Astrocyte (in vitro differentiated cells and primary cell): ENCODE measurements at regions not wholly inside any gene's neighbourhood (a gene's known extent, or its start where the extent isn't known, plus 50 kb on each side); places are given as distances from the start of the nearest gene placed in this dataset.

Source experiments
- DNase-seq: peaks from one replicate; pipeline ENCODE4 v3.0.0-alpha.2; 2010; ENCODE audit warnings: low read depth
- FAIRE-seq: peaks from 2 replicates; lab custom pipeline; 2011; peaks lifted over from hg19 to GRCh38; lab: Jason Lieb, UNC
- H2AFZ ChIP-seq: 2 replicates; pipeline ENCODE4 v1.6.0; 2012; ENCODE audit warnings: low read depth, low read length, inconsistent platforms
- H3K27ac ChIP-seq: 2 replicates; pipeline ENCODE4 v1.5.1; 2011; ENCODE audit warnings: low read depth, low read length, inconsistent platforms
- H3K27me3 ChIP-seq: 2 replicates; pipeline ENCODE4 v1.6.0; 2011; ENCODE audit warnings: low read length, inconsistent platforms; ENCODE audit not compliant: insufficient read depth
- H3K36me3 ChIP-seq: 2 replicates; pipeline ENCODE4 v1.5.1; 2011; ENCODE audit warnings: low read length, inconsistent platforms; ENCODE audit not compliant: insufficient read depth
- H3K4me1 ChIP-seq: 2 replicates; pipeline ENCODE4 v1.5.1; 2011; ENCODE audit warnings: low read length, inconsistent platforms; ENCODE audit not compliant: insufficient read depth
- H3K4me2 ChIP-seq: 2 replicates; pipeline ENCODE4 v1.6.0; 2012; ENCODE audit warnings: low read length, inconsistent platforms
- H3K4me3 ChIP-seq: 2 replicates; pipeline ENCODE4 v1.5.1; 2011; ENCODE audit warnings: low read depth, mild to moderate bottlenecking, low read length, inconsistent platforms; ENCODE audit not compliant: insufficient read depth
- H3K79me2 ChIP-seq: 2 replicates; pipeline ENCODE4 v1.6.0; 2012; ENCODE audit warnings: mild to moderate bottlenecking, low read length, inconsistent platforms; ENCODE audit not compliant: insufficient read depth
- H3K9ac ChIP-seq: 2 replicates; pipeline ENCODE4 v1.6.0; 2012; ENCODE audit warnings: mild to moderate bottlenecking, low read length, inconsistent platforms
- H3K9me3 ChIP-seq: 2 replicates; pipeline ENCODE4 v1.5.1; 2012; ENCODE audit warnings: low read depth, mild to moderate bottlenecking, low read length, inconsistent platforms; ENCODE audit not compliant: insufficient read depth
- H4K20me1 ChIP-seq: 2 replicates; pipeline ENCODE4 v1.6.0; 2012; ENCODE audit warnings: low read length, inconsistent platforms; ENCODE audit not compliant: insufficient read depth
- H3K27ac Mint-ChIP-seq: one replicate; pipeline ENCODE4 v1.8.0; 2021; ENCODE audit warnings: mild to moderate bottlenecking, mixed read lengths; ENCODE audit not compliant: unreplicated experiment
- H3K27me3 Mint-ChIP-seq: one replicate; pipeline ENCODE4 v1.8.0; 2021; ENCODE audit warnings: low read depth, mixed read lengths; ENCODE audit not compliant: unreplicated experiment
- H3K36me3 Mint-ChIP-seq: one replicate; pipeline ENCODE4 v1.8.0; 2021; ENCODE audit warnings: low read depth, mixed read lengths; ENCODE audit not compliant: unreplicated experiment
- H3K4me1 Mint-ChIP-seq: one replicate; pipeline ENCODE4 v1.8.0; 2021; ENCODE audit warnings: low read depth, mixed read lengths; ENCODE audit not compliant: unreplicated experiment
- H3K4me3 Mint-ChIP-seq: one replicate; pipeline ENCODE4 v1.8.0; 2021; ENCODE audit warnings: mild to moderate bottlenecking, moderate library complexity, mixed read lengths; ENCODE audit not compliant: unreplicated experiment
- H3K9me3 Mint-ChIP-seq: one replicate; pipeline ENCODE4 v1.8.0; 2021; ENCODE audit warnings: mild to moderate bottlenecking, mixed read lengths; ENCODE audit not compliant: unreplicated experiment
- EZH2 ChIP-seq: IDR thresholded peaks from 2 replicates; pipeline ENCODE4 v1.6.1; 2012; ENCODE audit warnings: mild to moderate bottlenecking, low read length, inconsistent platforms; ENCODE audit not compliant: insufficient read depth
- TF ChIP-seq, protein P1 (sequence below): IDR thresholded peaks from 2 replicates; pipeline ENCODE4 v1.5.1; 2011; ENCODE audit warnings: low read depth, mild to moderate bottlenecking, inconsistent platforms, low read length, moderate library complexity; ENCODE audit not compliant: insufficient read depth

- FAIRE-seq (no peak), DNase-seq (no peak)
- Histone ChIP-seq H3K79me2 (no peaks in the 10 kb centered on the region), H3K4me3 (no peak overlapping the region), H3K4me1 (peaks cover 24% of the 10 kb centered on the region), H3K4me2 (peak overlapping the region; percentile 68), H3K9ac (peak overlapping the region; percentile 61), H3K27ac (peak overlapping the region; percentile 83), H3K9me3 (no peaks in the 10 kb centered on the region), H2AFZ (no peak overlapping the region), H4K20me1 (no peaks in the 10 kb centered on the region), H3K27me3 (no peaks in the 10 kb centered on the region), H3K36me3 (no peaks in the 10 kb centered on the region)
- no peak overlapping the region for H3K4me3 Mint-ChIP-seq
- TF ChIP-seq EZH2, result no peak
- TF ChIP-seq, protein P1, sequence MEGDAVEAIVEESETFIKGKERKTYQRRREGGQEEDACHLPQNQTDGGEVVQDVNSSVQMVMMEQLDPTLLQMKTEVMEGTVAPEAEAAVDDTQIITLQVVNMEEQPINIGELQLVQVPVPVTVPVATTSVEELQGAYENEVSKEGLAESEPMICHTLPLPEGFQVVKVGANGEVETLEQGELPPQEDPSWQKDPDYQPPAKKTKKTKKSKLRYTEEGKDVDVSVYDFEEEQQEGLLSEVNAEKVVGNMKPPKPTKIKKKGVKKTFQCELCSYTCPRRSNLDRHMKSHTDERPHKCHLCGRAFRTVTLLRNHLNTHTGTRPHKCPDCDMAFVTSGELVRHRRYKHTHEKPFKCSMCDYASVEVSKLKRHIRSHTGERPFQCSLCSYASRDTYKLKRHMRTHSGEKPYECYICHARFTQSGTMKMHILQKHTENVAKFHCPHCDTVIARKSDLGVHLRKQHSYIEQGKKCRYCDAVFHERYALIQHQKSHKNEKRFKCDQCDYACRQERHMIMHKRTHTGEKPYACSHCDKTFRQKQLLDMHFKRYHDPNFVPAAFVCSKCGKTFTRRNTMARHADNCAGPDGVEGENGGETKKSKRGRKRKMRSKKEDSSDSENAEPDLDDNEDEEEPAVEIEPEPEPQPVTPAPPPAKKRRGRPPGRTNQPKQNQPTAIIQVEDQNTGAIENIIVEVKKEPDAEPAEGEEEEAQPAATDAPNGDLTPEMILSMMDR, result no peak
- peaks cover 41% of the 10 kb centered on the region for H3K4me1 Mint-ChIP-seq
- no peaks in the 10 kb centered on the region for H3K36me3 Mint-ChIP-seq
- H3K9me3 Mint-ChIP-seq, result no peaks in the 10 kb centered on the region
- H3K27me3 Mint-ChIP-seq, result no peaks in the 10 kb centered on the region
- peak overlapping the region; percentile 88 for H3K27ac Mint-ChIP-seq
Measured at GRCh38 chr3:30495172-30496065, 111.0 kb upstream of the TGFBR2 start.

DNA sequence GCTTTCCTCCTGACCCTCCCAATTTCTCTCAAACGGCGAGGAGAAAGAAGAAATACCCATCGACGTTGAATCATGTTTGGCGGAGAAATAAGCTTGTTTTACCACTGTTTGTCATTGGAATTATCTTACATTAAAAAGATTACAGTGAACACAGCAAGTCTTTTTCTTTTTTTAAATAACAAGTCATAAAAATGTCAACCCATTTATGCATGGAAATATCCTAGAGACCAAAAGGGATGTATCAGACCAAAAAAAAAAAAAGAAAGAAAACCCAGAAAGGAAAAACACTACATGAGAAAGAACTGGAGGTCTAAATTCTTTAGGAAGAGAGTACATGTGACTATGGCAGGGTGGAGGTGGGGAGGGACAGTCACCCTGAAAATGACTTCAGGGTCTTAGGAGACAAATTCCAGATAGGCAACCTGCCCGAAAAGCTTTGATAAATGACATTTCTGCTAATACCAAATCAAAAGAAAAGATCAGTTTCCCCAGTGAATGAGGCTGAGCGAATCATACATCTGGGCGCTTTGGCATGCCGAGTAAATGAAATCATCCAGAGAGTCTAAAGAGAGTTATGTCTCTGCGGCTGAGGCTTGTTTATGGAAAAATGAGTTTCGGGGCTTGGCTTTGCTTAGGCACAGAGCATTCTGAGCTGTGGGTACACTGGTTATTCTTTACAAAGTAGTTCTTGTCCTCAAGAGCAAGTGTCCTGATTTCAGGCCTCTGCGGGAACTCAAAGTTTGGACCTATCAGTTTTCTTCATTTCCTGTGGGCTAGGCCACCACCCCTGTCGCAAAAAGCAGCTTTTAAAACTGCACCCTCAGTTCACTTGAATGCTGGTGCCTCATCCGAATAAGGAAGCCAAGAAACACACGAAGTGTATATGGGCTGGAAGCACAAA lies 110.1 kb upstream of the TGFBR2 start:
- Histone ChIP-seq H3K27ac (peak overlapping the region; percentile 83), H3K79me2 (no peaks in the 10 kb centered on the region), H3K27me3 (no peaks in the 10 kb centered on the region), H3K9ac (peak overlapping the region; percentile 61), H4K20me1 (no peaks in the 10 kb centered on the region), H3K4me3 (no peak overlapping the region), H3K4me1 (peaks cover 24% of the 10 kb centered on the region), H3K4me2 (peak overlapping the region; percentile 68), H3K9me3 (no peaks in the 10 kb centered on the region), H2AFZ (peak overlapping the region; percentile 53), H3K36me3 (no peaks in the 10 kb centered on the region)
- Mint-ChIP-seq H3K4me3 (no peak overlapping the region), H3K9me3 (no peaks in the 10 kb centered on the region), H3K4me1 (peaks cover 41% of the 10 kb centered on the region), H3K36me3 (no peaks in the 10 kb centered on the region), H3K27ac (peak overlapping the region; percentile 91), H3K27me3 (no peaks in the 10 kb centered on the region)
- FAIRE-seq (peak; percentile 87), DNase-seq (peak; percentile 90)
- TF ChIP-seq, protein P1, result no peak
- no peak for TF ChIP-seq EZH2
